ENCODE measurements at regions not wholly inside any gene's neighbourhood (a gene's known extent, or its start where the extent isn't known, plus 50 kb on each side); places are given as distances from the start of the nearest gene placed in this dataset.
"Not testable (repeated sequence)": the region's sequence is repeated elsewhere in the genome, so short reads cannot be mapped to it uniquely, and the experiment has no call there.

- no peak for FAIRE-seq
These were observed 283.1 kb upstream of the TRIB2 start for GRCh38 chr2:12433626-12433990.

DNA sequence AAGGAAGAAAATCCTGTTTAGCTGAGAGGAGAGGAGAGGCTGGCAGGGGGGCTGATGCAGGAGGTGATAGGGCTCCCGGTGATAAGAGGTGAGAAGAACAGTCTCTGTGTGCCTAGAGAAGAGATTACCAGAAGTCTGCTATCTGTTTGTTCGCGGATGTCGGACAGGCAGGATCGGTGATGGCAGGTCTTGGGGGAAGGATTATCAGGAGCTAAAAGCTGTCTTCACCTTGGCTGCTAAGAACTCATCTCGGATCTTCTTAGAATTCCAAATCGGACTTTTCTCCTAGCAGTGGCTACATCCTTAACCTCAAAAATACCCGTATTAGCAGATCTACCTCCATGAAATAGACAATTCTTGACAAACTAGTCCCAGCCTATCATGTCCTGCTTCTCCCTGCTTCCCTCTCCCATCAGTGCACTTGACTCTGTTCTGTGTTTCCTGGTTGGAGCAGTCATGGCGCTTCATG lies 282.1 kb upstream of the TRIB2 start:
- no peak for FAIRE-seq

DNA sequence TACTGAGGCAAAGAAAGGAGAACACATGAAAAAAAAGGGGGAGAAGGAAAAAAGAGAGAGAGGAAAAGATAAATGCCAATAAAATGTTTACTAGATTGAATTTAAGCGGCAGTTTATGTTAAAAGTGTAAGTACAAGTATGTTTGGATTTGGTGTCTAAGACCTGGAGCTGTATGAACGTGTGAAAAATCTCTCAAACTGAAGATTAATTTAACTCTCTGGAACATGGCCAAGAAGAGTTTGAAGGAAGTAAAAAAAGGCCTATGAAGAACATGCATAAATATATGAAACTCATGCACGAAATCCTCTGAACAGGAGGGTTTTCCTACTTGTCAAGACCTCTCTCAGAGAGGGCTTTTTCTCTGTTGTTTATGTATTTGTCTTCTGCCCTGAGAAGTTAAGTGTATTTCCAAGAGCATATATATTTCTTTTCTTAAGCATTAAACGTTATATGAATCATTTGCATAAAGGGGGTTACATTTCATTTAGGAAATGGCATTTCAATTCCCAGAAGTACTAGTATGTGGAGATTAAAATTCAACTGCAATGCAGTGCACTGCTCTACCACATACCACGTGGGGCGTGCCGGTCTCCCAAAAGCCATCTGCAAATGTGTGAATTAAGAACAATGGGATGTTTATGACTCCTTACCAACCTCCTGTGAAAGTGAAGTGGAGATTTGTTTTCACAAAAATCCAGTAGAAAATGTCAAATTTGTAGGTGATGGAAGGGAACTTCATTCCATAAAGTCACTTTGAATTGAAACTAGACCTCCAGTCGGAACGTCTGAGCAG lies 281.1 kb upstream of the TRIB2 start:
- no peak for FAIRE-seq

GRCh38 chr2:12436483-12436882 lies 280.3 kb upstream of the TRIB2 start:
- FAIRE-seq, result no peak

- no peak for FAIRE-seq
These were observed 279.7 kb upstream of the TRIB2 start for GRCh38 chr2:12436935-12437561.

DNA sequence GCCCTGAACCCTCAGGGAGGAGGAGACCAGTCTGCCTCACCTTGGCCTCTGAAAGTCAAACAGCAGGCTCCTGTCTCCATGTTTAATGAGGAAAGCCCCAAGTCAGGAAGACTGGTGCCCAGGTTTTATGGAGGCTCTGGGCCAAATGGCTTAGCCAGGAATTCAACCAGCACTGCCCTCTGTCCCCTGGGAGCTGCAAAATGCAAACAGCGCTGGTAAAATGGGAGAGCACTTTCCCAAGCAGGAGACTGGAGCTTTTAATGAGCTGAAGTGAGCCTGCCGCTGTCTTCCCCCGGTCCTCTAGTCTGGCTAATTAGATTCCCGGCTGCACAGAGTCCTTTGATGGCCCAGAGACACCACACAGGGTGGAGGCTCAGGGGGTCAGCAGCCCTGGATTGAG lies 276.0 kb upstream of the TRIB2 start:
- no peak for FAIRE-seq

GRCh38 chr2:12441750-12442475 lies 274.8 kb upstream of the TRIB2 start:
- FAIRE-seq, result no peak

- no peak for FAIRE-seq
These were observed 274.3 kb upstream of the TRIB2 start for GRCh38 chr2:12442476-12442847.

DNA sequence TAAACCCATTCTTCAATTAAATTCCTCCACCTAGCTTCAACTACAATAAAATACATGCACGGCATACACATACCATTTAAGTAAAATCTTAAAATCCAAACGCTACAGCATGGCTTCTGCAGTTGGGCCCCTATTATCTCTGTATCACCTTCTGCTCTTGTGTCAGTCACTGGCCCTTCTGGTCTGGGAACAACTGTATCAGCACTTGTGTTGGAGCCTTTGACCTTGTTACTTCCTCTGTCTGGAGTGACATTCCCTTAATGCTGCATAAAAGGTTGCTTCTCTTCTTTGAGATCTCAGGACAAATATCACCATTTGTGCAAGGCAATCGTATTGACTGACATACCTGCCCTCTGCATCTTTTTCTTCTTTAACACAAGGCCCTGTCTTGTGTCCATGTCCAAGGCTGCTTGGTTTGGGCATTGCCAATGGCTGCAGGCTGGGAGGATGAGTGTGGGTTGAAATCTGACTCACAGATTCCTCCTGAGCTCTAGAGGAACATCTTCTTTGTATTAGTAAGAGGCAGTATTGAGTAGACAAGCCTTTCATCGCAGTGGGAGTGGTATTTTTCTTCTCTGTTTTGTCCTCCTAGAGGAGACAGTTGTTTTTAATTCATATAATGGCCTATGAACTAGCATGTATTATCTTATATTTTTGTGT lies 267.8 kb upstream of the TRIB2 start:
- FAIRE-seq, result no peak

GRCh38 chr2:12451726-12452125 lies 265.0 kb upstream of the TRIB2 start:
- no peak for FAIRE-seq

- no peak for FAIRE-seq
These were observed 264.6 kb upstream of the TRIB2 start for GRCh38 chr2:12452185-12452584.

GRCh38 chr2:12453731-12454130 lies 263.0 kb upstream of the TRIB2 start:
- no peak for FAIRE-seq

- FAIRE-seq, result peak; percentile 78
These were observed 261.1 kb upstream of the TRIB2 start for GRCh38 chr2:12455661-12456060.

GRCh38 chr2:12456293-12457106 lies 260.2 kb upstream of the TRIB2 start:
- FAIRE-seq, result no peak

DNA sequence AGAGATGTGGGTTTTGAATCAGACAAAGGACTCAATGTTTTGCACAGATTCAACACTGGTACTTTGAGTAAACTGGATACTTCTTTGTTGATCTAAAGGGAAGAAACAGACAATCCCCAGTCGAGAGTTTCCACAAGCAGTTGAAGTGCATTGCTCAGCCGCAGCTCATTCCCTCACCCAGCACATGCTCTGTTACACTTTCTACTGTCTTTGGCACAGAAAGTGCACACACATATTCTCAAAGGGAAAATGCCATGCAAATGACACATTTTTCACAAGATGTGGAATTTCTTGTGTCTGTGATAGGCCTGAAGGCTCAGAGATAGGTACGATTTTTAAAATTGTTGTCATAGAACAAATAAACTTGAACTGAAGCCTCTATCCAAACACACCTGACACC lies 258.9 kb upstream of the TRIB2 start:
- FAIRE-seq, result no peak

- FAIRE-seq, result no peak
These were observed 253.5 kb upstream of the TRIB2 start for GRCh38 chr2:12463189-12463588.

- FAIRE-seq, result no peak
These were observed 251.1 kb upstream of the TRIB2 start for GRCh38 chr2:12465631-12466135.

GRCh38 chr2:12467303-12467702 lies 249.4 kb upstream of the TRIB2 start:
- no peak for FAIRE-seq

- FAIRE-seq, result no peak
These were observed 247.6 kb upstream of the TRIB2 start for GRCh38 chr2:12469141-12469561.

GRCh38 chr2:12472265-12472664 lies 244.5 kb upstream of the TRIB2 start:
- not testable (repeated sequence) for FAIRE-seq

DNA sequence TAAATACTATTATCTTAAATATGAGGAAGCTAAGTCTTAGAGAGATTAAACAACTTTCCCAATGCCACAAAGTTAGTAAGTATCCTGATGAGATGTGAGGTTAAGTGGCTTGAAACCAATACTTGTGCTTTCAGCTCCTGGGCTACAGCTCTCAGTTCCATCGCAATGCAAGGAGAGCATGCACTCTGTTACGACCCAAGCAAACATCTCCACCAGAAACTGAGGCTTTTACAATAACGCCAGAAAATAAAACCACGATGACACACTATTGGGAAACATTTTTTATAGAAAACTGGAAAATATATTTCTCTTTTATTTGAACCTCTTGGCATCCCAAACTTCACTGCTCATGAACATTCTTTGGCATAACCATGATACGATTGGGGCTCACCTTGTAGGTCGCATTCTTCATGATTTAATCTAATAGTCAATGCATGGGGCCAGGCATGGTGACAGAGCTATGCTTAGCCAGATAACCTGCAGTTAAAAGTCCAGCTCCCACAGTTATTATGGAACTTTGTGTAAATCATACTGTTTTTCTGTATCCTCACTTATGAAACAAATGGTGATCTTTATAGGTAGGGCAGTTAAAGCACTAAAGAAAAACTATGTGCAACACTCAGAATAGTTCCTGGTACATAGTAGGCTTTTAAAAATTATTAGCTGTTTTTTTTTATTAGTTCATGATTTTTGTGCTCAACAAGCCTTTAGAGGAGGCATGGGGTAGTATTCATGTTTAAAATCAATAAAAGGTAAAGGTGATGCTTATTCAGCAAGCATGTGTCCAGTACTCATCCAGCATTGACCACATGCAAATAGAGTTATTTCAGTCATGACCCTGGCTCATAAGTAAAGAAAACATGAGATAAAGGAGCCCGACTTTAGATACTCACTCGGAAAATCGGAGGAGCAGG lies 238.3 kb upstream of the TRIB2 start:
- no peak for FAIRE-seq
